ENCODE measurements at regions not wholly inside any gene's neighbourhood (a gene's known extent, or its start where the extent isn't known, plus 50 kb on each side); places are given as distances from the start of the nearest gene placed in this dataset.

DNA sequence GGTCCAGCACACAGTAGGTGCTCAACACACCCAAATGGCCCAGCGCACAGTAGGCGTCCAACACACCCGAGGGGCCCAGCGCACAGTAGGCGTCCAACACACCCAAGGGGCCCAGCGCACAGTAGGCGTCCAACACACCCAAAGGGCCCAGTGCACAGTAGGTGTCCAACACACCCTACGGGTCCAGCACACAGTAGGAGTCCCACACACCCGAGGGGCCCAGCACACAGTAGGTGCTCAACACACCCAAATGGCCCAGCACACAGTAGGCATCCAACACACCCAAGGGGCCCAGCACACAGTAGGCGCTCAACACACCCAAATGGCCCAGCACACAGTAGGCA, 80.8 kb downstream of the FOXL3 start:
- DNase-seq = no peak

DNA sequence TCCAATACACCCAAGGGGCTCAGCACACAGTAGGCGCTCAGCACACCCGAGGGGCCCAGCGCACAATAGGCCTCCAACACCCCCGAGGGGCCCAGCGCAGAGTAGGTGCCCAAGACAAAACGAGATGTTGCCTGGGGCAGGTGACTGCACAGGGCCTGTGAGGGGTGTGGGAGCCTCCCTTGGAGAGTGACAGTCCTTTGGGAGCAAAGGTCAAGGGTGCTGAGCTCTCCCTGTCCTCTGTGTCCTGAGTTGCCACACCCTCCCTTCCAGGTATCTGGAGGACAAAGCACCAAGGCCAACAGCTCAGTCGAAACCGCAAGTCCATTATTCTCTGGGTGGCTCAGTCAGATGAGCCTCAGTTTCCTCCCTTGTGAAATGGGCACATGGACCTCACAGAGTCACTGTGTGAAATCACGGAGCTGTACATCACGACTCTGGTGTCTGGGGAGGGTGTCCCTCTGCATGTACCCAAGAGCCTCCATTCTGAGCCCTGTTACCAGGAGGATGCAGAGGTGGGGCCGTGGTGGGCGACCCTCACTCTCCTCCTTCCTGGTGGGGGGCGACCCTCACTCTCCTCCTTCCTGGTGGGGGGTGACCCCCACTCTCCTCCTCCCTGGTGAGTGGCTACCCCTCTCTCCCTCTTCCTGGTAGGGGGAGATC, 81.3 kb downstream of the FOXL3 start:
- no peak for DNase-seq

DNA sequence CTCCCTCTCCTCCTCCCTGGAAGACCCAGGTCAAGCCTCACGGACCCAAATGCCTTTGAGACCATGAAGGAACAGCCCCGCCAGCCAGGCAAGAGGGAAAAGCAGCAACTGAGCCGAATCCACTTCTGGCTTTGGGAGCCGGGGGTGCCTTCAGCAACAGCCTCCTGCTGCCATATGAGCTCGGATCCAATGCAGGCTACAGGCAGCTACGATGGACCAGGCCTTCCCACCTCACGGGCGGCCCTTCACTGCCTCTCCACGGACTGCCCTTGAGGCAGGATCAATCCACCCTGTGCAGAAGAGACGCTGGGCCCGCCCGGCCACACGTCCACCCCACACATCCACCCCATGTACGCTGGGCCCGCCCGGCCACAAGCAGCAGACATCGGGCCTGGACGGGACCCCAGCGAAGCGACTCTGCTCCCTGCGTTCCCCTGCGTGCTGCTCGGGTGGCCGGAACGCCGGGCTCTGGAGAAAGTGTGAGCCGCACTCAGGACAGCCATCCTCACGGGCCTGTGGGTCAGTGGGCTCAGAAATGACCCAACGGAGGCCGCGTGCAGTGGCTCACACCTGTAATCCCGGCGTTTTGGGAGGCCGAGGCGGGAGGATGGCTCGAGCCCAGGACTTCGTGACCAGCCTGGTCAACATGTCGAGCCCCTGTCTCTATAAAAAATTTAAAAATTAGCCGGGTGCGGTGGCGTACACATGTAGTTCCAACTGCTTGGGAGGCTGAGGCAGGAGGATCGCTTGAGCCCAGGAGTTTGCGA, 82.0 kb downstream of the FOXL3 start:
- no peak for DNase-seq

DNA sequence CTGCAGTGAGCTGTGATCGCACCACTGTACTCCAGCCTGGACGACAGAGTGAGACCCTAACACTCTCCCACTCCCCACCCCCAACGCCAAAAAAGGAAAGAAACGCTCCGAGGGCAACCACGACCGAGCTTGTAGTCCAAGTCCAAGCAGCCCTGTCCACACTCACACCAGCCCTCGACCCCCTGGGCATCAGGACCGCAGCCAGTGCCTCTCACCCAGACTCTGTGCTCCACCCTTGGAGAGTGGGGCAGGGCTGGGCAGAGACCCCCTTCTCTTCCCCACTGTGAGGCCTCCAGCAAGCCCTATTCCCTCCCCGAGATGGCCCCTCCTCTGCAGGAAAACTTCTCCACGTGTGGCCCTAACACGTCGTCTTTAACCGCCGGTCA, 82.6 kb downstream of the FOXL3 start:
- no peak for DNase-seq

DNA sequence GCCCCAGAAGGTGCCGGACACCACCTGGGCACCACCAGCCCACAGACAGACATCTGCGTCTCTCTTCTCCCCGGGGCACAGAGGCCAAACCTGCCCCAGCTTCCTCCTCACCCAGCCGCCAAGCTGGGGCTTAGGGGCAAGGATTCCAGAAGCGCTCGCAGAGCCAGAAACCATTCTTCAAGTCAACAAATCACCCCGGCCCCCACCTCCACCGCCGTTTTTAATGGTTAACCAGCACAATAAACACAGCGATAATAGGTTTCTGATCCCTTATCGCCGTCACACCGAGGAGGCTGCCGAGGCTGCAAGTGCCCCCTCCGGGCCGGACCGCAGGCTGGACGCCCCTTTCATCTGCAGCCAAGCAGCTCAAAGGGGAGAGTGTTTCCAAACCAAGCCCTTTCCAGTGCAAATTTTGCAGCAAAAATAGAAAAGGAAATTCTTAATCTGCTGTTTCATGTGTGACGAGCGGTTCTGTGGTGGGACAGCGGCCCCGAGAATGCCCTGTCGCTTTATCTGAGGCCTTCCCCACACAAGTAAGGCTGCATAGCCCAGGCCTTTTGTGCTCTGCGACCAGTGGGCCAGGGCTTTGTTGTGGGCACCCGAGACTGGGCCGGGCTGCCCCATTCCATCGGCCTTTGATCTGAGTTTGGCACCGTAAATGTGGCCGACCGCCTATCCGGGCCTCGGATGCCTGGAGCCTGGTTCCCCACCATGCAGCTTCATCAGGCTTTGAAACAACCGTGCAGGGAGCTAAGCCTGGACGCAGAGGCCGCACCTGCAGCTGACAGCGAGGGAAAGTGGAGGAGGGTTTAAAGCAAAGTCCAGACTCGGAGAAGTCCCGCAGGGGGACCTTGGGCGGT, 83.2 kb downstream of the FOXL3 start:
- DNase-seq = no peak

DNA sequence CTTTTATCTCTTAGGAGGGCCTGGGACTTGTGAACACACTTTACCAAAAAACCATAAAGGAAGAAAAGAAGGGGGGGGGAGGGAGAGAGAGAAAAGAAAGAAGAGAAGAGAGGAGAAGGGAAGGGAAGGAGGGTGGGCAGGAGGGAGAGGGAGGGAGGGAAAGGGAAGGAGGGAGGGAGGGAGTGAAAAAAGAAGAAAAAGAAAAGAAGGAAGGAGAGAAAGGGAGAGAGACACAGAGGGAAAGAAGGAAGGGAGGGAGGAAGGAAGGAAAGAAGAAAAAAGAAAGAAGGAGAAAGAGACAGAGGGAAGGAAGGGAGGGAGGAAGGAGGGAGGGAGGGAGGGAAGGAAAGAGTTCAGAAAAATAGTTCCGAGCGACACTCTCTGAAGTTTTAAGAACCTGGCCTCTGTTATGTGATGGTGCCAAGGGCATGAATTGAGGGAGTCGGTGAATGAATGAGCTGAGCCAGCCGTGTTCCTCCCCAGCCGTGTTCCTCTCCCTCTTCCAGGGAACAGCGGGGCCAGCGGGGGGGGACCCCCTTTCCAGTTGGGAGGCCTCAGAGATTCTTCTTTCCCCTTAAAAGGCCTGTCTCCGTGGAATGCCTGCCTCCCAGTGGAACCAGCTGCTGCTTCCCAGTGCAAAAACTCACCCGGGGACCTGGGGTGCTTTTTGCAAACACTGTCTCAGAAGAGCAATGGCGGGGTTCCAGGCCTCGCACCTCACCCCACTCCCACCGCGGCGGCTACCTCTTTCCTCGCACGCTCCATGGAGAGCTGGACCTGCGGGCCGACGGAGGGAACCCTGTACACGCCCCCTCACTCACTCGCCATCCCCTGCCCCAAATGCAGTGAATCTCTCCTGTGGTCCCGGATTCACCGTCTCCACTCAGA, 84.1 kb downstream of the FOXL3 start:
- peak in 1 of 56 donors; percentile 5 for DNase-seq

DNA sequence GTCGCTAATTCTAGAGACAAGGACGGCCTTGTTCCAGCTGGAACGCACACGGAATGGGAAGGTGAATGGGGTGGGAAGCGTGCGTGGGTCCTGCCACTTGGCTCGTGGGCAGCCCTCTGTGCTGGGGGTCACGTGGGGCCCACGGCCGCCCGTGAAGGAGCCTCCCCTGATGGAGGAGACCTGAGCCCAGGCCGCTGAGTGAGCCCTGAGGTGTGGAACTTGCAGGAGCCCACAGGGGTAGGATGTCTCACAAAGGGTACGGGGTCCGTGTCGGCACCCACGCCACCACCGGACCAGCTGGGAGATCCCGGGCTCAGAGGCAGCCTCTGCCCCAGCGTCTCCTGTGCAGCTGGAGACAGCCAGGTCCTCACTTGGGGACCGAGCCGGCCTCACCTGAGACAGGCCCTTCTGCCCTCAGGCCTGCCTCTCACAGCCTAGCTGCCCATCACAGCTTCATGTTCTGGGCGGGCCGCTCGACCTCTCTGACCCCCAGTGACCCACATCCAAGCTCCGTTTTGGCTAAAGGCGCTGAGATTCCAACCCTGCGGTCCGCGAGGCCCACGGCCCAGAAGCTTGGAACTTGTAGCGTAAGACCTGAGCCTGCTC, 84.8 kb downstream of the FOXL3 start:
- no peak for DNase-seq

DNA sequence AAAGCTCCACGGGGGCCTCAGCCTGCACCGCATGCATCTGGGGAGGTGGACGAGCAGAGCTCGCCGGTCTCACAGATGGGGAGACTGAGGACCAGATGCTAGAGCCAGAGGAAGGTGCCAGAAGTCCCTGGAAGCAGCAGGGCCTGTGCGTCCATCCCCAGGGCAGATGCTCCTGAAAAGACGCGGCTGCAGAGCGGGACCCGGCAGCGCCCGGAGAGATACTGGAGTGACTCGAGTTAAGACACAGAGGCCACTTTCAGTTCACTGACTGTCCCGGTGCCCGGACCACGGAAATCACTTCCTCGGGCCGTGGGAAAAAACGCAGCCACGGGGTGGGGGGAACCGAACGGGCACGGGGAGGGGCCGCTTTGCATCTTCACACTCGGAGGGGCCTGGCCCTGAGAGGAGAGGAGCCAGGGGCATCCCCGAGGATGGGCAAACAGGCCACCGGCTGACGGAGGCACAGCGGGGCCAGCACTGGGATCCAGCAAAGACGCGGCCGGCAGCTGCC, 85.4 kb downstream of the FOXL3 start:
- no peak for DNase-seq

DNA sequence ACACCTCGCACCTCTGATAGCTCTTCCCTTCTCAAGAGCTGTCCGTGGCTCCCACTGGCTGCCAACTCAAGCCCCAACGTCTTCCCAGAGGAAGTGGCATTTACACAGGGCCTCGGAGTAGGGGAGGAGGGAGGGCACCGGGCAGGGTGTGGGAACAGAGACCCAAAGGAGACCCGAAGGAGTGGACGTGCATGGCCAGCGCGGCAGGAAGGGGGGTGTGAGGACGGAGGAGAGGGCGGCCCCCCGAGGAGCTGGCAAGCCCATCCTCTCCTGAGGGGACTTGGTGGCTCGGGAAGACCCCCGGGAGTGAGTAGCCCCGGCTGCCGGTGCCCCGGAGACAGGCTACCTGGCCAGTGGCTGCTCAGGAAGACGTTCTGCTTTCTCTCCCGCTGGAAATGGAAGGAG, 85.9 kb downstream of the FOXL3 start:
- DNase-seq = no peak

DNA sequence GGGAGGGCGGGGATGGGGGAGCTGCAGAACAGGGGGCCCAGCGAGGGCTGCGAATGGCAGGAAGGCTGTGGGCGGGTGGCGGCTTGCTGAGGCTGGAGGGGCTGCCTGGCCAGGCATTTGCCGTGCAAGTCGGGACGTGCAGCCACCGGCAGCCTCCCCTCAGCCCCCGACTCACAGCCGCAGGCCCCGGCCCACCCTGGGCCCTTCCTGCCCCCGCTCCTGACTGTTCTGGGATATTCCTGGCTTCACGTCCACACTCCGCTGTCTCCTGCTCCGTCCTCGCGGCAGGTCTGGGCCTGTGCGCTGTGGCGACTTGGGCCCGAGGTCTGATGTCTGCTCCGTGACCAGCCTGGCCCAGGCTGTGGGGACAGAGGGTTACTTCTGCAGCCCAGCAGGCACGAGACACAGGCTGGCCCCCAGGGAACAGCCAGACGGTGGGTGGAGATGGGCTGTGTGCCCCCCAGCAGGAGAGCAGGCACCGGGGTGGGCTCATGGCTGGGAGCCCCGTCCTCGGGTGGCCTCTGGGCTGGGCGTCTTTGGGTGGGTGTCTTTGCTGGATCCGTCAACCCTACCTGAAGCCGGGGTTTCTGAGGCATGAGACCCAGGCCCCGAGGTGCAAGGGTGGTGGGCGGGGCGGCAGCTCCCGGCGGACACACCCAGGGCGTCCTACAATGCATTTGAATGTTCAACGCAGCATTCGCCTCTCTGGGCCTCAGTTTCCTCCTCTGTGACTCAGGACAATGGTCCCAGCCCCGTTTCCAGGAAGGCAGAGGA, 86.5 kb downstream of the FOXL3 start:
- DNase-seq = no peak

DNA sequence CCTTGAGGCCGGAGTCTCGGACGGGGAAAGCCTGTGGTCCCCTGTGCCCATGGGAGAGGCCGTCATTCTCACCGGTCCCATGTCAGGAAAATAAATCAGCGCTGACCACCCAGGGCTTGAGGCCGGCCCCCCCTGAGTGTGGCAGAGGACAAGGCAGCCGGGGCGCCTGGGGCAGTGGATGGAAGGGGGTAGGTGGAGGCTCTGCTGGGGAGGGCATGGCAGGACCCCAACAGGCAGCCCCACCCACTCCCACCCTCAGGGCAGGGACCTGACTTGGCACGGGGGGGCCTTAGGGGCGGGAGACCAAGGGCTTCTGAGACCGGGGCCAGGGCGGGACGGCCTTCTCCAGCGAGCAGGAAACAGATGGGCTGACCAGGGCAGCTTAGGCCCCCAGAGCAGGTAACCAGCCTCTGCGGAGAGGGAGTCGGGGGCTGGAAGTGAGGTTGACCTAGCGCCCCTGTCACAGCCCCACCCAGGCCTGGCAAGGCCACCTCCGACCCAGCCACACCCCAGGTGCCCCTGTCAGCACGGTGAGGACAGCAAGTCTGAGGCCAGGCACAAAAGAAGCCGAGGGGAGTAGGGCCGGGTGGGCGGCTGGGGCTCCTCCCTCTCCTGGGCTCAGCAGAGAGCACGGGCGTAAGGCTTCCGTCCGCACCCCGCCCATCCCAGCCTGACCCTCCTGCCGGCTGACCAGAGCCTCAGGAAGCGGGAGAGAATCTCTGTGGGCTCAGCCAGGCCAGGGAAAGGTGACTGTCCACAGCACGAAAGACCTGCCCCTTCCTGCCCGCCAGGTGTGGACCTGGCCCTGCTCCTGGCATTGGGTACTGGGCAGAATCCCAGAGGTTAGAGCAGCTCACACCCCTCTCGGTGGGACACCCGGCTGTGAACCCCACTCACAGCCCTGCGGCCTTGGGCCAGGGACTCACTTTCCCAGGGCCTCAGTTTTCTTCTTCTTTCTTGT, 87.4 kb downstream of the FOXL3 start:
- no peak for DNase-seq

DNA sequence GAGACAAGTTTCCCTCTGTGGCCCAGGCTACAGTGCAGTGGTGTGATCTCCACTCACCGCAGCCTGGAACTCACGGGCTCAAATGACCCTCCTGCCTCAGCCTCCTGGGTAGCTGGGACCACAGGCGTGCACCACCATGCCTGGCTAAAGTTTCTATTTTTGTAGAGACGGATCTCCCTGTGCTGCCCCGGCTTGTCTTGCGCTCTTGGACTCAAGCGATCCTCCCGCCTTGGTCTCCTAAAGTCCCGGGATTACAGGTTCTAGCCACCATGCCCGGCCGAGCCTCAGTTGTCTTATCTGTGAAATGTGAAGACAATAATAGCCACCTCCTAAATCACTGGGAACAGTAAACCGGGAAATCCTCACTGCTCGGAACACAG, 88.1 kb downstream of the FOXL3 start:
- DNase-seq = no peak

DNA sequence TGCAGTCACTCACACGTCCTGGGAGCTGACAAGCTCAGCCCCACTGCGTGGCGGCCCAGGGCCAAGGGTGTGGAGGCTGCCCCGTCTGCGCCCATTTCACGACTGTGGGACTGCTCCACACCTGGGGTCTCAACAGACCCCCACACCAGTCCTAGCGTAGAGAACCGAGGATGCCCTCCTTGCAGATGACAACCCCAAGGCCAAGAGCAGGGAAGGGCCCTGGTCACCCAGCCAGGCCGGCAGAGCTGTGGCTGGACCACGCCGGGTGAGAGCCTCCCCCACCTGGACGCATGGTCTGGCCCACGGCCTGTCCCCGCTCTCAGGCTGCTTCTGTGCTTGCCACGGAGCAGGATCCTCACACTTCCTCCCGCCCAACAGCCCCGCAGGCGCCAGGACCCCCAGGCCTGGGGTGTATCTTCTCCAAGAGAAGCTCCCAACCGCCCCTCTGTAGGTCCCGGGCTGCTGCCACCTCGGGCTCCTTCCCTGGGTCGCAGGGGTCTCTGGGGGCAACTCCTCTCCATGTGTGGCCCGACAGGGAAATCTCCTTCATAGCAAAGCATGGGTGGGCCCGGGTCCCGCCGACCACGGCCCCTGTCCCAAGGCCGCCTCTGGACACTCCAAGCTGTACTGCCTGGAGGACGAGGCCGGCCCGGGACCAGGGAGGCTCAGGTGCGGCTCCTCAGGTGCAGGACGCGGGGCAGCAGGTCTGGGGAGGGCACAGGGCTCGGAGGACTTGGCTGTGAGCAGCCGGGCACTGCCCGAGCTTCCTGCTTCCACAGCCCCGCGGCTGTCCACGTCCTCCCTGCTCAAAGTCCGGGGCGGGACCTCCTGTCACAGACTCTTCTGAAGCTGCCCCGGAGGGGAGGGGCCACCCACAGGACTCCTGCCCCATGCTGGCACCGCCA, 88.8 kb downstream of the FOXL3 start:
- no peak for DNase-seq

DNA sequence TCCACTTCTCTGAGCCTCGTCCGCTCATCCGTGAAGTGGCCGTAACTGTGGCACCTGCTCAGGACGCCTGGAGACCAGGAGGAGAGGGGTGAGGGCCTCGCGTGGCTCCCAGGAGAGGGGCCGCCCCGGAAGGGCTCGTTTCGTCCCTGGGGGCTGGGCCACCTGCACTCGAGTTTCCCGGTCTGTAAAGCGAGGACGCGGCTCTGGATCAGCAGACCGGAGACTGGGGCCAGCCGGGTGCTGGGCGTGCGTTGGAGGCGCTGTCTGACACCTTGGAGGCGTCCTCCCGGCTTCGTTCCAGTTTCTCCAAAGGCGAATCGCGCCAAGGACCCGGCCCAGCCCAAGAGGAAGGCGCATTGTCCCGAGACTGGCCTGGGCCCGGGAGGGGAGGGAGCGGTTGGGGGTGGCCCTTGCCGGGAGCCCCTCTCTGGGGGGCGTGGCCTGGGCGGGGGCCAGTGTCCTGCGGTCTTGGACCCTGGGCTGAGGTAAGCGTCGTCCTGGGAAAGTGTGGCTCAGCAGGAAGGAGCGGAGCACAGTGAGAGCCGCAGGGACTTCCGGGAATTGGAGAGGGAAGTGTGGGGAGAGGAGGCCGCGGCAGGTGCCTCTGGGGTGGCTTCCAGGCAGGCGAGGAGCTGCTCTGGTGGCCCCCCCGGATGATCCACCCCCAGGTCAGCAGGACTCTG, 89.6 kb downstream of the FOXL3 start:
- DNase-seq = peak in 1 of 56 donors; percentile 16

DNA sequence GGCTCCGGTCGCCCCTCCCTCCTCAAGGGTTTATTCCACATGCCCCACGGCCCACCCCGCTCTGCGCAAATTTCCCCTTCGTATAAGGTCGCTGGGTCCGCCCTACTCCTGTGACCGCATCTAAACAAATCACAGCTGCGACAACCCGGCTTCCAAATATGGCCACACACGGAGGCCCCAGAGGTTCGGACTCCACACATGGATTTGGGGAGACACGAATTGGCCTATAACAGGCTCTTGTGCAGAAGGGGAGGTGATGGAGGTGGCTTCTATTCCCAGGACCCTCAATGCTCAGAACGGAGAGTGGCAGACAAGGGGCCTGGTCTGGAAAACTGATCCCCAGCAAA, 90.1 kb downstream of the FOXL3 start:
- DNase-seq = no peak

DNA sequence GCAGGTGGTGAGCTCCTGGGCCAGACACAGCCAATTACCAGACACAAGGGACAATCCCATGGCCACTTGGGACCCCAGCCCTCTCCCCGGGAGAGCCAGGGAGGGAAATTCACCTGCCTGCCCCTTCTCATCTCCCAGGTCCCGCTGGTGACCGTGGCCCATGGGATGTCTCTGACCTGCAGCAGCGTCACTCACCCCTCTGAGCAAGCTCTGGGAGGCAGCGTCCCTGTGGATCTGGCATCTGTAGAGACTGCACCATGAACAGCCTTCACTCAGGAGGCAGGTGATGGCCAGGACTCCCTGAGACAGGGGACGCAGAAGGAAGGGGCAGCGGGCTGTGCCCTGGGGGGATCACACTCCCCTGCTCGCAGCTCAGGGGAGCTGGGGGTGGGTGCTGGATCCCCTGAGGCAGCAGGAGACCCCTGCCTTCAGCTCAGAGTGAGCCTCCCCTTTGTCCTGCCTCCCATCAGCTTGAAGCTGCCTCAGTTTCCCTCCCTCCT, 90.8 kb downstream of the FOXL3 start:
- no peak for DNase-seq

All from amygdala (tissue), 56 donors.